Lower lobe of right lung (tissue), 2 donors: ENCODE measurements at regions not wholly inside any gene's neighbourhood (a gene's known extent, or its start where the extent isn't known, plus 50 kb on each side); places are given as distances from the start of the nearest gene placed in this dataset.

Experiments
- ATAC-seq, 2 donors: fragments of 200-7000 bp; cut with Tn5 transposase; one replicate each; pipeline ENCODE4 v1.9.1; 2020 to 2022; ENCODE audit warnings: mild to moderate bottlenecking in 2 of 2, moderate library complexity in 2 of 2
- DNase-seq: peaks from one replicate; pipeline ENCODE4 v3.0.0-alpha.2; 2020
- H3K27ac ChIP-seq: fragments of 200-600 bp; one replicate; pipeline ENCODE4 v1.8.0; 2022
- H3K27me3 ChIP-seq: fragments of 200-600 bp; one replicate; pipeline ENCODE4 v1.8.0; 2022; ENCODE audit warnings: low read depth
- H3K36me3 ChIP-seq: fragments of 200-600 bp; one replicate; pipeline ENCODE4 v1.8.0; 2022; ENCODE audit warnings: mild to moderate bottlenecking
- H3K4me1 ChIP-seq: fragments of 200-600 bp; one replicate; pipeline ENCODE4 v1.8.0; 2022
- H3K4me3 ChIP-seq: fragments of 200-600 bp; one replicate; pipeline ENCODE4 v1.8.0; 2022; ENCODE audit warnings: mild to moderate bottlenecking
- H3K9me3 ChIP-seq: fragments of 200-600 bp; one replicate; pipeline ENCODE4 v1.8.0; 2022
- CTCF ChIP-seq: fragments of 200-600 bp; IDR thresholded peaks from one replicate; pipeline ENCODE4 v1.8.0; 2022; ENCODE audit warnings: antibody characterized with exemption, mild to moderate bottlenecking
- intact Hi-C: fragments of 100-400 bp; cut with DNase I; formaldehyde crosslinking; loops from one replicate; pipeline ENCODE4 v1.11.0; 2022
- donor health status: DM: no; HTN: yes; CAD: no; lungs with severe emphysema.

- intact Hi-C loops, result no loop called here
- H3K27me3 ChIP-seq, result no peaks in the 10 kb centered on the region
- DNase-seq (no peak), ATAC-seq (no peak)
- H3K27ac ChIP-seq, result no peak overlapping the region
- no peaks in the 10 kb centered on the region for H3K9me3 ChIP-seq
- H3K4me3 ChIP-seq, result no peak overlapping the region
- no peak for TF ChIP-seq CTCF
- no peaks in the 10 kb centered on the region for H3K36me3 ChIP-seq
- H3K4me1 ChIP-seq, result no peaks in the 10 kb centered on the region
These were observed 82.2 kb upstream of the SALL4 start for GRCh38 chr20:51884561-51884960.

- ATAC-seq, result no peak
- intact Hi-C loops, result no loop called here
- no peak for DNase-seq
- no peak overlapping the region for H3K4me3 ChIP-seq
- no peak for TF ChIP-seq CTCF
- no peaks in the 10 kb centered on the region for H3K36me3 ChIP-seq
- H3K9me3 ChIP-seq, result no peaks in the 10 kb centered on the region
- H3K27ac ChIP-seq, result no peak overlapping the region
- H3K27me3 ChIP-seq, result no peaks in the 10 kb centered on the region
- H3K4me1 ChIP-seq, result no peaks in the 10 kb centered on the region
These were observed 77.9 kb upstream of the SALL4 start for GRCh38 chr20:51880188-51880587.

GRCh38 chr20:51876313-51876940 is 74.1 kb upstream of the SALL4 start:
- DNase-seq, result no peak
- TF ChIP-seq CTCF, result no peak
- H3K4me3 ChIP-seq, result no peak overlapping the region
- intact Hi-C loops, result no loop called here
- H3K9me3 ChIP-seq, result no peaks in the 10 kb centered on the region
- no peak overlapping the region for H3K27ac ChIP-seq
- ATAC-seq, result no peak
- no peaks in the 10 kb centered on the region for H3K36me3 ChIP-seq
- no peaks in the 10 kb centered on the region for H3K4me1 ChIP-seq
- H3K27me3 ChIP-seq, result no peaks in the 10 kb centered on the region

- no peak for TF ChIP-seq CTCF
- H3K27me3 ChIP-seq, result no peaks in the 10 kb centered on the region
- H3K36me3 ChIP-seq, result no peaks in the 10 kb centered on the region
- H3K4me1 ChIP-seq, result no peaks in the 10 kb centered on the region
- H3K4me3 ChIP-seq, result no peak overlapping the region
- no peaks in the 10 kb centered on the region for H3K9me3 ChIP-seq
- H3K27ac ChIP-seq, result no peak overlapping the region
- intact Hi-C loops, result no loop called here
- DNase-seq (no peak), ATAC-seq (no peak)
These were observed 71.3 kb upstream of the SALL4 start for GRCh38 chr20:51873652-51874051.

- DNase-seq (no peak), ATAC-seq (no peak)
- Histone ChIP-seq H3K27ac (no peak overlapping the region), H3K4me1 (no peaks in the 10 kb centered on the region), H3K36me3 (no peaks in the 10 kb centered on the region), H3K4me3 (no peak overlapping the region), H3K27me3 (no peaks in the 10 kb centered on the region), H3K9me3 (no peaks in the 10 kb centered on the region)
- intact Hi-C loops, result no loop called here
- TF ChIP-seq CTCF, result no peak
These were observed 69.6 kb upstream of the SALL4 start for GRCh38 chr20:51871943-51872342.

- TF ChIP-seq CTCF, result no peak
- no peak for DNase-seq
These were observed 66.7 kb upstream of the SALL4 start for GRCh38 chr20:51869002-51869401.

More at GRCh38 chr20:51869002-51869401, 66.7 kb upstream of the SALL4 start:
- intact Hi-C loops, result no loop called here
- Histone ChIP-seq H3K27ac (no peak overlapping the region), H3K4me1 (no peaks in the 10 kb centered on the region), H3K4me3 (no peak overlapping the region), H3K9me3 (no peaks in the 10 kb centered on the region), H3K36me3 (no peaks in the 10 kb centered on the region), H3K27me3 (no peaks in the 10 kb centered on the region)
- no peak for ATAC-seq
